Lower leg skin (tissue), 4 donors: ENCODE measurements at regions not wholly inside any gene's neighbourhood (a gene's known extent, or its start where the extent isn't known, plus 50 kb on each side); places are given as distances from the start of the nearest gene placed in this dataset.

Source experiments
- DNase-seq, 2 donors: peaks; one replicate each; pipeline ENCODE4 v3.0.0-alpha.2; 2019; ENCODE audit warnings: low spot score in 2 of 2
- H3K4me3 ChIP-seq: fragments of 200-600 bp; sonication (generic); 2 replicates; pipeline ENCODE4 v1.5.1; 2017; ENCODE audit warnings: mild to moderate bottlenecking, low read depth; ENCODE audit not compliant: poor library complexity, severe bottlenecking
- POLR2A ChIP-seq, 2 donors: fragments of 450-650 bp; IDR thresholded peaks; one replicate each; pipeline ENCODE4 v1.6.1; 2016 to 2017; ENCODE audit warnings: antibody characterized with exemption in 2 of 2, mild to moderate bottlenecking in 1 of 2, moderate library complexity in 1 of 2
- WGBS, 2 donors: methylation state at CpG; one replicate each; pipeline ENCODE4 v1.1.5; 2018; 5-methylcytosine and 5-hydroxymethylcytosine counted together
- intact Hi-C: fragments of 100-400 bp; cut with DNase I; formaldehyde crosslinking; loops from one replicate; pipeline ENCODE4 v1.15.0; 2023; ENCODE audit warnings: low total_unique reads
- TF ChIP-seq, protein P1 (sequence below), 3 donors: fragments of 450-650 bp; IDR thresholded peaks; one replicate each; pipeline ENCODE4 v1.5.1; 2016; ENCODE audit warnings: antibody characterized with exemption in 3 of 3, mild to moderate bottlenecking in 3 of 3, moderate library complexity in 2 of 3

DNA sequence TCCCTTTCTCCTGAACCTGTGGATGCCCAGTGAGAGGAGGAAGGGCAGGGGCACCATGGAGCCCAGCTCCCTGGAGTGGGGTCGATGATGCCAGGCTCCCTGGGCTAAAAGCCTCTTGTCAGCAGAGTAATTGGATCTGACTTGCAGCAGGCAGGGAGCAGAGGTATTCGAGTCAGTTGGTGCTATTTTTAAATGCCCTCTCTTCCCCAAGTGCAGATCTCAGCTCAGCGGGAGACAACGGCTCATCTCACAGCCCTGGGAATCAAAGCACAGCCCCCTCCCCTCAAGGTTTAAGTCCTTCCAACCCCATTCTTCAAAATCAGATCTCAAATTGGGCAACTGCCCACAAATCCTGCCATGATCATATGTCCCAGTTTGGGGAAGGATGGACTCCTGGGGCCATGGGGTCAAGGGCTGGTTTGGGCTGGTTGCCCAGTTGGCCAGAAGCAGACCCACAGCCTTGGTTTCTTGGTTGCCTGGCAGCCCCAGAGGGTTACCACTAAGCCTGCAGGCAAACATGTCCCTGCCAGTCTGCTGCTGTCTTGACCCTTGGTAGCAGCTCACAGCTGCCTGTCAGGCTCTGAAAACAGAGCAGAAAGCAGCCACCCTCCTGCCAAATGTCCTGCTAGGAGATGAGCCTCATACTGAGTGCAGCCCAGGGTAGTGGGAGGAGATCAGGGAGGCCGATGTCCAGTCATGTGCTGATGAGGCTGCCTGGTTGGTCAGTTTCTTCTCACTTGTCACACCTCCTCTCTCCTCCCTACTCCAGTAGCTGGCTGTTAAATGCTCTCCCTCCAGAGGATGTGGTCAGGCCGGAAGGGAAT, 244.9 kb downstream of the LOXHD1 start:
- H3K4me3 ChIP-seq = no peak overlapping the region
- intact Hi-C loops = no loop called here
- DNase-seq = no peak
- 33 to 43% methylated on average over 6 of the region's 6 CpGs for WGBS, 2 donors
- TF ChIP-seq POLR2A (IDR thresholded peaks at IDR 0.05) = no peak
- TF ChIP-seq, protein P1, sequence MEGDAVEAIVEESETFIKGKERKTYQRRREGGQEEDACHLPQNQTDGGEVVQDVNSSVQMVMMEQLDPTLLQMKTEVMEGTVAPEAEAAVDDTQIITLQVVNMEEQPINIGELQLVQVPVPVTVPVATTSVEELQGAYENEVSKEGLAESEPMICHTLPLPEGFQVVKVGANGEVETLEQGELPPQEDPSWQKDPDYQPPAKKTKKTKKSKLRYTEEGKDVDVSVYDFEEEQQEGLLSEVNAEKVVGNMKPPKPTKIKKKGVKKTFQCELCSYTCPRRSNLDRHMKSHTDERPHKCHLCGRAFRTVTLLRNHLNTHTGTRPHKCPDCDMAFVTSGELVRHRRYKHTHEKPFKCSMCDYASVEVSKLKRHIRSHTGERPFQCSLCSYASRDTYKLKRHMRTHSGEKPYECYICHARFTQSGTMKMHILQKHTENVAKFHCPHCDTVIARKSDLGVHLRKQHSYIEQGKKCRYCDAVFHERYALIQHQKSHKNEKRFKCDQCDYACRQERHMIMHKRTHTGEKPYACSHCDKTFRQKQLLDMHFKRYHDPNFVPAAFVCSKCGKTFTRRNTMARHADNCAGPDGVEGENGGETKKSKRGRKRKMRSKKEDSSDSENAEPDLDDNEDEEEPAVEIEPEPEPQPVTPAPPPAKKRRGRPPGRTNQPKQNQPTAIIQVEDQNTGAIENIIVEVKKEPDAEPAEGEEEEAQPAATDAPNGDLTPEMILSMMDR (IDR thresholded peaks at IDR 0.05) = no peak

DNA sequence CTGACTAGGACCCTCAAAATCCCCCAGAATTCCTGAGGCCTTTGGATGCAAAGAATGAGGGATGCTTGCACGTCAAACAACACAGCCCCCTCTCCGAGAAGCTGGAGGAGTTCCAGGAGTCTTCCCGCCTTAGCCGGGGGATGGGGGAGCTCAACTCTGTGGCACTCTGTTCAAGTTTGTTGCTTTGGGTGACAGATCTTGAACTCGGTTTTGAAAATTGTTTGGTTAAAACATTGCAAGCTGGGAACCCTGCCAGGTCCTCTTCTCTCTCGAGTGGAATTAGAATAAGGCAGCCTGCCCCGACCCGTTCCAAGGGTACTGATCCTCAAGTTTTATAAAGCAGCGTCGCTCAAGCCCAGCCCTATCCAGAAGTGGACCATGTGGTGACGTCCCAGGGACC, 244.1 kb downstream of the LOXHD1 start:
- WGBS, 2 donors = 27 to 35% methylated on average over 9 to 11 of the region's 11 CpGs
- intact Hi-C loops = no loop called here
- TF ChIP-seq POLR2A (IDR thresholded peaks at IDR 0.05) = no peak
- TF ChIP-seq, protein P1 (IDR thresholded peaks at IDR 0.05) = no peak
- DNase-seq = no peak
- H3K4me3 ChIP-seq = no peak overlapping the region

DNA sequence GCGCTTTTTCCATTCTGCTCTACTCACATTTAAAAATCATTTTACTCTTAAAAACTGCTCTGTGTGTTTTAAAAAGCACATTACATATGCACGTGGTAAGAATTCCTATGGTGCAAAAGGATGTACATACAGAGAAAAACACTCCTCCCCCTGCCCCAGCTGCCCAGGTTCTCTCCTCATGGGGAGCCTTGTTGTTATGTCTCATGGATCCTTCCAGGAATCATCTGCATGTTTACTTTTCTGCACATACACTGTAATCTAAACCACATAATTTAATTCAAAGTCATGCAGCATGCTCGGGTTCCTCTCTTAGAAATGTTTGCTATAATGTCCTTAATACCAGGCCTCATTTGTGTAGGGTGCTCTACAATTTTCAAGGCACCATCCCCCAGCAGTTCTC, 243.3 kb downstream of the LOXHD1 start:
- 66 to 70% methylated on average over 3 of the region's 3 CpGs for WGBS, 2 donors
- intact Hi-C loops = no loop called here
- H3K4me3 ChIP-seq = no peak overlapping the region
- DNase-seq = no peak
- TF ChIP-seq, protein P1 (IDR thresholded peaks at IDR 0.05) = no peak
- no peak for TF ChIP-seq POLR2A (IDR thresholded peaks at IDR 0.05)

DNA sequence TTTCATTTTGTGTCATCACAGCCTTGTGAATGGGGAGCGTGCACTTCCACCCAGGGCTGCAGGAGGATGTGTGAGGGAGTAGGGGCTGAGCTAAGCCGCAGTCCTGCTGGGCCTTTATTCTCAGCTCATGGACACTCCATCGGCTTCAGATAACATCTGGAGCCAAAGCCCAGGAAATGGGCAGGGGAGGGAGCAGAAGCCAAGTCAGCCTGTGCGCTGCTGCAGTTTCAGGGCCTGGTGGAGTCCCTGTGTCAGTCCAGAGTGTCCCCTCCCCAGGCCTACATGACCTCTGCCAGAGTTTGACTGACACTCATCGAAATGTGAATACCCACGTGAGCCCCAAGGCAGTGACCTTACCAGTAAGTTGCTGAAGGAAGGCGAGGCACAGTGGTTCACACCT, 242.2 kb downstream of the LOXHD1 start:
- WGBS, 2 donors = 80 to 88% methylated on average over 6 to 7 of the region's 7 CpGs
- intact Hi-C loops = no loop called here
- TF ChIP-seq POLR2A (IDR thresholded peaks at IDR 0.05) = no peak
- TF ChIP-seq, protein P1 (IDR thresholded peaks at IDR 0.05) = no peak
- no peak for DNase-seq
- H3K4me3 ChIP-seq = no peak overlapping the region

DNA sequence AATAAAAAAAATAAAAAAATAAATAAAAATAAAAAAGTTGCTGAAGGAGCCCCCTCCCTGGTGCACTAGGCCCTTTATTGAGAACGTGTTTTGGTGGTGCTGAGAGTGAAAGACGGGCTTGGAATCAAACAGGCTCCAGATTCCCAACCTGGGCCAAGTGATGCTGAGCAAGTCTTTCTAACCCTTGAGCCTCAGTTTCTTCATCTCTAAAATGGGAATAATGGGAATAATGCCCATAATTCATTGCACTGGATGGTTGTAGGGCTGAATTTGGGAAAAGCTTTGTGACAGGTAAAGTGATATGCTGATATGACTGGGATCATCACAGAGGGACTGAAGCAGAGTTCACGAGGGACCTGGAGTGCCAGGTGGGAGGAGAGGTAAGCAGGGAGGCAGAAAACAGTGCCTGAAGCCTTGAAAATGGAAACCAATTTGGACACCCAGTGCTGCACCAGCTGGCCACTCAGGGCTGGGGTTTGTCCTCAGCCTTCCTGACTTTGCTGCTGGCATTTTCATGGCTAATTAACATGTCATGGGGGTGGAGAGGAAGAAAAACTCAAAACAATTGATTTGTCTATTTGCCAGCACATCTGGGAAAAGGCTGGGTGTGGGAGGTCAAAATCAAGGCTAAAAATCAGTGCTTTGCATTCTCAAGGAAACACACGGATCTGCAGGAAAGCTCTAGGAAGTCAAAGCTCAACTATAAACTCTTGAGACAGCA, 241.3 kb downstream of the LOXHD1 start:
- intact Hi-C loops = no loop called here
- TF ChIP-seq, protein P1 (IDR thresholded peaks at IDR 0.05) = no peak
- no peak for TF ChIP-seq POLR2A (IDR thresholded peaks at IDR 0.05)
- DNase-seq = no peak
- WGBS, 2 donors = 81% methylated on average over 4 of the region's 4 CpGs
- no peak overlapping the region for H3K4me3 ChIP-seq
